GM21825 (cell line): ENCODE measurements at regions not wholly inside any gene's neighbourhood (a gene's known extent, or its start where the extent isn't known, plus 50 kb on each side); places are given as distances from the start of the nearest gene placed in this dataset.
"Not testable (repeated sequence)": the region's sequence is repeated elsewhere in the genome, so short reads cannot be mapped to it uniquely, and the experiment has no call there.

Experiments
- ATAC-seq: cut with Tn5 transposase; IDR thresholded peaks from one replicate; pipeline ENCODE4 v1.9.1; 2021; ENCODE audit warnings: mild to moderate bottlenecking, moderate library complexity; ENCODE audit not compliant: unreplicated experiment

- no peak for ATAC-seq
Measured at GRCh38 chr7:46945328-46945727, 636.6 kb downstream of the TNS3 start.

- ATAC-seq = no peak
Measured at GRCh38 chr7:46943996-46944395, 637.9 kb downstream of the TNS3 start.

GRCh38 chr7:46942574-46942973, 639.3 kb downstream of the TNS3 start:
- no peak for ATAC-seq

GRCh38 chr7:46940178-46940577, 641.7 kb downstream of the TNS3 start:
- no peak for ATAC-seq

GRCh38 chr7:46939558-46939957, 642.4 kb downstream of the TNS3 start:
- no peak for ATAC-seq

GRCh38 chr7:46939089-46939488, 642.8 kb downstream of the TNS3 start:
- no peak for ATAC-seq

- ATAC-seq = no peak
Measured at GRCh38 chr7:46937826-46938225, 644.1 kb downstream of the TNS3 start.

- no peak for ATAC-seq
Measured at GRCh38 chr7:46934198-46934825, 647.6 kb downstream of the TNS3 start.

GRCh38 chr7:46933596-46933995, 648.3 kb downstream of the TNS3 start:
- ATAC-seq = no peak

- ATAC-seq = no peak
Measured at GRCh38 chr7:46932676-46933424, 649.1 kb downstream of the TNS3 start.

GRCh38 chr7:46932306-46932675, 649.6 kb downstream of the TNS3 start:
- no peak for ATAC-seq

GRCh38 chr7:46930366-46930765, 651.5 kb downstream of the TNS3 start:
- ATAC-seq = no peak

GRCh38 chr7:46929359-46929758, 652.6 kb downstream of the TNS3 start:
- no peak for ATAC-seq

- no peak for ATAC-seq
Measured at GRCh38 chr7:46928719-46929118, 653.2 kb downstream of the TNS3 start.

- ATAC-seq = no peak
Measured at GRCh38 chr7:46927131-46927810, 654.6 kb downstream of the TNS3 start.

- ATAC-seq = no peak
Measured at GRCh38 chr7:46916581-46916980, 665.3 kb downstream of the TNS3 start.

- ATAC-seq = no peak
Measured at GRCh38 chr7:46912692-46913091, 669.2 kb downstream of the TNS3 start.

- ATAC-seq = no peak
Measured at GRCh38 chr7:46909601-46910051, 672.3 kb downstream of the TNS3 start.

GRCh38 chr7:46908770-46909169, 673.1 kb downstream of the TNS3 start:
- ATAC-seq = no peak

- ATAC-seq = not testable (repeated sequence)
Measured at GRCh38 chr7:46904523-46904922, 677.4 kb downstream of the TNS3 start.

GRCh38 chr7:46902463-46902862, 679.4 kb downstream of the TNS3 start:
- ATAC-seq = no peak
